ENCODE measurements at regions not wholly inside any gene's neighbourhood (a gene's known extent, or its start where the extent isn't known, plus 50 kb on each side); places are given as distances from the start of the nearest gene placed in this dataset.

DNA sequence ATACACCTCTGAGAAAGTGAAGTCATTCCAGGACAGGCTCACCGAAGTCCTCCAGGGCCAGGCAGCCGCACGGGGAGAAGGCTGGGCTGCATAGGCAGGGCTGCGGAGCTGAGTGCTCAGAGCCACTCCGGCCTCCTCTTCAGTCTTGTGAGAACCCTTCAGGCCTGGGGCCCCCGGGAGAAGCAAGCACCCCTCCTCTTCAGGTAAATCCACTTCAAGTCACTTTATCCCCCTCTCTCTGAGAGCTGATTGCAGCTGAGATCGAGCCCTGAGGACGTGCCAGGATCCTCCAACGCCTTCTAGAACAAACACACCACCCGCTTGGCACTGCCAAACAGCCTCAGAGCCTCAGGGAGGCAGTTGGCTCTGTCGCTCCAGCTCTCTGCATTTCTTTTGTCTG, 1526.3 kb downstream of the BRD1 start:
- TF ChIP-seq, protein P1, sequence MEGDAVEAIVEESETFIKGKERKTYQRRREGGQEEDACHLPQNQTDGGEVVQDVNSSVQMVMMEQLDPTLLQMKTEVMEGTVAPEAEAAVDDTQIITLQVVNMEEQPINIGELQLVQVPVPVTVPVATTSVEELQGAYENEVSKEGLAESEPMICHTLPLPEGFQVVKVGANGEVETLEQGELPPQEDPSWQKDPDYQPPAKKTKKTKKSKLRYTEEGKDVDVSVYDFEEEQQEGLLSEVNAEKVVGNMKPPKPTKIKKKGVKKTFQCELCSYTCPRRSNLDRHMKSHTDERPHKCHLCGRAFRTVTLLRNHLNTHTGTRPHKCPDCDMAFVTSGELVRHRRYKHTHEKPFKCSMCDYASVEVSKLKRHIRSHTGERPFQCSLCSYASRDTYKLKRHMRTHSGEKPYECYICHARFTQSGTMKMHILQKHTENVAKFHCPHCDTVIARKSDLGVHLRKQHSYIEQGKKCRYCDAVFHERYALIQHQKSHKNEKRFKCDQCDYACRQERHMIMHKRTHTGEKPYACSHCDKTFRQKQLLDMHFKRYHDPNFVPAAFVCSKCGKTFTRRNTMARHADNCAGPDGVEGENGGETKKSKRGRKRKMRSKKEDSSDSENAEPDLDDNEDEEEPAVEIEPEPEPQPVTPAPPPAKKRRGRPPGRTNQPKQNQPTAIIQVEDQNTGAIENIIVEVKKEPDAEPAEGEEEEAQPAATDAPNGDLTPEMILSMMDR (IDR thresholded peaks at IDR 0.05): no peak
- no peak for TF ChIP-seq POLR2A (IDR thresholded peaks at IDR 0.05)

All from heart left ventricle (tissue), 13 donors.